HL-60/S4 treated with phorbol 12-myristate 13-acetate at 8.2 ng/mL for 4 days and 3 days (cell line): ENCODE measurements at regions not wholly inside any gene's neighbourhood (a gene's known extent, or its start where the extent isn't known, plus 50 kb on each side); places are given as distances from the start of the nearest gene placed in this dataset.
"Not testable (repeated sequence)": the region's sequence is repeated elsewhere in the genome, so short reads cannot be mapped to it uniquely, and the experiment has no call there.

Experiments
- in situ Hi-C: fragments of 300-500 bp; cut with MboI; formaldehyde crosslinking; loops from 2 replicates; pipeline ENCODE4 v1.15.0; 2022; ENCODE audit warnings: low sequenced_read_pairs

DNA sequence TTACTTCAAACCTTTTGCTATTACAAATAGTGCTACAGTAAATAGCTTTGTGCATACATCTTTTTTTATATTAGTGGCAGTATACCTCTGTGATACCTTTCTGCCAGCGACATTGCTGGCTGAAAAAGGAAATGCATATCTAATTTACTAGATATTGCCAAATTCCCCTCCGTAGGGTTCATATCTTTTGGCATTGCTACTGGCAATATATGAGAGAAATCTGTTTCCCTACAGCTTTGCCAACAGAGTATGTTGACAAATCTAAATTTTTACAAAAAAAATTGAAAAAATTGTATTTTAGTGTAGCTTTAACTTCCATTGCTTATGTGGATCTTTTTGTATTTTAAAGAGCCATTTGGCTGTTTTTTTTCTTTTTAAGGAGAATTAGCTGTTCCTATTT lies 426.7 kb downstream of the TRIB2 start:
- in situ Hi-C loops: no loop called here

DNA sequence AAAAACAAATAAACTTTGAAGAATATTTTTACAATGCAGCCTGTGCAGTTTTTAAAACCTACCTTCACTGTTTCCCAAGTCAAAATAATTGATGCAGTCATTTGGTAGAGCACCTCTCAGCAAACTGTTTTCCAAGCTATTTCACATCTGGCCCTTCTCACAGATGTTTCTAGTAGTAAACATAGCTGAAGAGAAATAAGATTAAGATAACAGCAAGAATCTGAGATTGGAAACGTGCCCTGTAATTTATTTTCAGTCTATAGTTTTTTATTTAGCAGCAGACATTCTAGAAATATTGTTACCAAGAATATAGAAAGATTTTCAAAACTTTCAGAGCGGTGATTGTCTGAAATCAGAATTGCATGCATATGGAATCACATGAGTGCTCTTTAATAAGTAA lies 440.2 kb downstream of the TRIB2 start:
- in situ Hi-C loops: no loop called here

DNA sequence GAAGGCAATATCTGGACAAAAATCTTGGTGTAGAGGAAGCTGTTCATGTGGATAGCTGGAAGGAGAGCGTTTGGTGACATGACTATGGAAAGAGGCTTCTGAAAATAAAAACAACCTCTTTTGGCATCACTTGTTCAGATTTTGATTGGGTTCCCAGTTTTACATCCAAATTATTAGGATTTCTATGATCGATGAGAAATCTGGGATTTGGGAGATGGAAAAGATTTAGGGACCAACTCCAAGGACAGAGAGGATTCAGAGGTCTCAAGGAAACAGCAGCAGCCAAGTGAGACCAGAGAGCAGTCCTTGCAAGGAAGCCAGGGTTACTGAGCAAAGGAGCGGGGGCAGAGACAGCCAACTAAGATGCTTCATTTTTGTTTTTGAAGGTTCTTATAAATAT lies 441.7 kb downstream of the TRIB2 start:
- in situ Hi-C loops: no loop called here

DNA sequence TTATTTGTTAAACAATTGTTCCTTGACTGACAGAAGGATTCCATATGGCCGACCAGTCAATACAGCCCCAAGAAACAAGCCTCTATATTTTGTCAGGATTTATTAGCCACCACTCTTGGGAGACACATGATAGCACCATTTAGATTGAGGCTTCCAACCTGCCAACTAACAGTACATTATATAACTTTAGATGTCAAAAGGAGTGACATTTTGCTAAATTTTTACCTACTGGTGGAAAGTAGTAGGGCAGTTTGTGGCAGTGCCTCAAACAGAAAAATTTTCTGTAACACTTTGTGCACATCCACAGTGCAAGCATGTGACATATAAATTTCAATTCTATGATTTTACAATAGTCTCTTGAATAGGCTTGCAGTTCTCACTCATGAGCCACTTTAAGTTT lies 464.0 kb downstream of the TRIB2 start:
- in situ Hi-C loops: no loop called here

DNA sequence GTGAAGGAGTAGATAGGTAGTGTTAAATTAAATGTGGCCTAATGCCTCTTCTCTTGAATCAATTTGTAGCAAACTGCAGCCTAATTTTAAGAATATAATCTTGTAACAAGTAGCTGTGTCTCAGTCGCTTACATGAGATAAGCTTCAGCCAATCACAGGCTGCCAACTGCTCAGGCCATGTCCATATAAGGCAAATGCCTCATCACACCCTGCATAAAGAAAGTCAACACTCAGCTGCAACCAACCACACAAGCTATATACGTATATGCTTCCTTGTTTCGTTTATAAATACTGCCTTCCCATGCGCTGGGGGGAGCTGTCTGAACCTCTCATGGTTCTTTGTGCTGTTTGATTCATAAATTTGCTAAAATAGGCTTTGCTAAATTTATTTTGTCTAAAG lies 476.3 kb downstream of the TRIB2 start:
- in situ Hi-C loops: no loop called here

DNA sequence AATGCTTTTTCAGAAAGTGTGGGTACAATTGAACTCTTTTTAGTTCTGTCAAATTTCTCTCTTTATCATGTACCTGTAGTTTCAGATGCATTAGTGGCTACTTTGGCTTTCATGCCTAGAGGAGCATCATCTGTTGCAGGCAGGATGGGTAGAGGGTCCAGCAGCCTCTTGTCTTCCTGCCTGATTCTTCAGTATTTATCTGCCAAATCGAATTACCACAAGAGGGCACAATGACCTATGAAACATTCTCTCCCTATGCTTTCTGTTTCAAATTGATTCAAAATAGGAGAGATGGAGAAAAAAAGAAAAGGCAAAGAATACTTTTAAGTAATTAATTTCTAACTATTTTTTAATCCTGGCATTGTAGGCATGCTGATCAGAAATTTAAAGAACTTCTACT lies 477.2 kb downstream of the TRIB2 start:
- in situ Hi-C loops: no loop called here

DNA sequence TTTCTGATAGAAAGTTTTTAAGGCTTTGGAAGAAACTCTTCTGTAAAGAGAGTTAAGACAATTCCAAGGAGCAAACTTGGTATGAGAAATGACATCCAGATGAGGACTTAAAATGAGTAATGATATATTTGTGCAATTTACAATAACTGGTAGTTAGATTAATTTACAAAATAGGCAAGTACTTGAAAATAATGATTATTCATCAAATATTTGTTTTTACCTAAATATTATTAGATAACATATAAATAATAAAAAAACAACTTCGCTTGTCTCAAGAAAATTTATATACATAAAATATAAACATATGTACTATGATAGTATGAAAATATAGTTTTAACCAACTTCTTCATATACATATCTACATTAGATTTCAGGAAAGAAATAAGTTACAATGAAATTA lies 478.5 kb downstream of the TRIB2 start:
- in situ Hi-C loops: no loop called here

DNA sequence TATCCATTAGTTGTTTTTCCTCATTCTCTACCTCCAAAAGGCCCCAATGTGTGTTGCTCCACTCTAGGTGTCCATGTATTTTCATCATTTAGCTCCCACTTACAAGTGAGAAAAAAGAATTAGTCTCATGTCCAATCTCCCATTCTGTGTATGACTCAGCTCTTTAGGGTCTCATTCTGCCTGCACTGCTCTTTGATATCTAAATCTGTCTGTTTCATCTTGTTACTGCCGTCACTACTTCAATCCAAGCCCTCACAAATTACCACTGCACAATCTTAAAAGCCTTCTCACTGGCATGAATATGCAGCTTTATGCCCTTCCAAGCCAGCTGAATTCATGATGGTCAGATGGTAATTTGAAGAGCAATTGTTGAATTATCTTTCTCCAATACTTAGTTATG lies 480.5 kb downstream of the TRIB2 start:
- in situ Hi-C loops: no loop called here

DNA sequence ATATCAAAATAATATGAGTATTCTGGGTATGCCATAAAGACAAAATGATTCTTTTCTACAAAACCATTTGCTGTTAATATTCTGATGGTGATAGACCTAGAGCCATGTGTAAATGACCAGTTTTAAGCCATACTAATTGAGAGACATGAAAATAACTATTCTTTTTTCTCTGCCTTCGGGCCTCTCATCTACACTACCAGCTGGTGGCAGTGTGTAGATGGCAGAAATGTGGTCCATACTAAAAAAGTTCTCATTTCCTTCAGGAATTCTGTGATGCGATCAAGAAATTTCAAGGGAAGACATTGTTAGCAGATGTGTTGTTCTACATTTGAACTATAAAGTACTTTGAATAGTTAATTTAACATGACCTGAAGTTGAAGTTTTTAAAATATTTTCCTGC lies 485.2 kb downstream of the TRIB2 start:
- in situ Hi-C loops: no loop called here

DNA sequence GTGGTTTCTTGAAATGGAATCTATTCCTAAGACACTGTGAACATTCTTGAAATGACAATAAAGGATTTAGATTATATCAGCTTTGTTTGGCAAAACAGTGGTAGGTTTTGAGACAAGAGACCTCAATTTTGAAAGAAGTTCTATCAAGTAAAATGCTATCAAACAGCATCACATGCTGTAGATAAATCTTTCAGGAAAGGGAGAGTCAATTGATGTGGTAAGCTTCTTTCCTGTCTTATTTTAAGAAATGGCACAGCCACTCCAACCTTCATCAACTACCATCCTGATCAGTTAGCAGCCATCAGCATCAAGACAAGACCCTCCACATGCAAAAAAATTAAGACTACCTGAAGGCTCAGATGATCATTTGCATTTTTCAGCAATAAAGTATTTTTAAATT lies 495.4 kb downstream of the TRIB2 start:
- in situ Hi-C loops: no loop called here

DNA sequence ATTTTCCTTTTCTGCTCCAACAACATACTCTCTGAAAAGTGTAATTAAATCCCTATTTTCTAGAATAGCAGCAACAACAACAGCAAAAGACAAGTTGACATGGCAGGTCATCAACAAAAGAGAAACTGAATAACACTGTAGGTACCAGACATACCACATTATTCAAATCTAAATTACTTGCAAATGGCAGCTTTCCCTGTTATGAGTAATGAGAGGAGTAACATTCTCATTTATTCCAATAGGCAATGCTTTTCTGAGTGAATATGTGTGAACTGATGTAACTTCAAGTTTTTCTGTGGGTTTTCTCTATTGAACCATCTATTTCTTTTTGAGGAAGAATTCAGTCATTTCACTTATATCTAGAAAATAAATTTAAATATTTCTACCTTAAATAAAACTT lies 501.5 kb downstream of the TRIB2 start:
- in situ Hi-C loops: no loop called here

DNA sequence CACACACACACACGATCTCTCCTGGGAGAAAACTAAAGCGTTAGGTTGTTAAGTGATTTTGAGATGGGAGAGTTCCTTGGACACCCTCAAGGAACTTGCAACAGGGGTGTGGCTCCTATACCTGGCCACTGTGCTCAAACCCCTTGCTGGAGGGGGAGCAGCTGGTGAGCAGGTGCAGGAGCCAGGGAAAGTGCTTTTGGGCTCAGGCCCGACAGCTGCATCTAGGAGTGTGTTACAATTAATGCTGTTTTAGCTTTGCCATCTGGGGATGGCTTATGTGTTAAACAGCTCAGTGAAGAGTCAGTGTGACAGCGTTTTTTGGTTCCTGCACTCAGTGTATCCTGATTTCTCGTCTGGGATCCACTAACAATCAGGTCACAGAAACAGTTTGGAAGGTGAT lies 510.8 kb downstream of the TRIB2 start:
- in situ Hi-C loops: no loop called here

DNA sequence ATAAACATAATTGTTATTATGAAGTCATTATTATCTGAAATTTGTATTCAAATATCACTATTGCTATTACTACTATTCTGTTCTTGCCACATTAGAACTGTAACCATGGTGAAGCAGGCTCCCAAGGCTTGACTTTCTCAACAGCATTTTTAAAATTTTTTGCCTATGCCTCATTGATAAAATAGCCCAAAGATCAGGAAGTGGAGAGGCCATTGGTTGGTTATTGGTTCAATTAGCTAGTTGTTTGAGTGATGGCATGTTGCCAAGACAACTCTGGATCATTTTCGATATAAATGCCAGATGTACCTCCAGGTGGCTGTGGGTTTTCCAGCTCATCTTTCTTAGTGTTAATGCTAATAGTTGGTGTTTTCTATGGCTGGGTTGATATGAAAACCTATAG lies 513.5 kb downstream of the TRIB2 start:
- in situ Hi-C loops: no loop called here

DNA sequence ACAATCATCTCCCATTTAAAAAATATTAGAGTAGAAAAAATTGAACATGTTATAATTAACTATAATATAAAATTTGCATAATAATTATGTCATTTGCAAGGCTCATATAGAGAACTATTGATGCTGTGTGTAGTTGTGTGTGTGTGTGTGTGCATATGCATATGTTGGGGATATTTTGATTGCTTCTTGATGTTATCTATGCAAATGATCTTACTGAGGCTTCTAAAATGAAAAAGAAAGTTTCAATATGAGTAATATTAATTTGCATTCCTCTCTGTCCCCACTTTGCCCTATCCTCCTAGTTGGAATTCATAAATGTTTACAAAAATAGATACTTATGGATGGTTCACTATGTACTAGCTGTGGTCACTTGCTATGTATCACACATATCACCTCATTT lies 523.3 kb downstream of the TRIB2 start:
- in situ Hi-C loops: no loop called here

DNA sequence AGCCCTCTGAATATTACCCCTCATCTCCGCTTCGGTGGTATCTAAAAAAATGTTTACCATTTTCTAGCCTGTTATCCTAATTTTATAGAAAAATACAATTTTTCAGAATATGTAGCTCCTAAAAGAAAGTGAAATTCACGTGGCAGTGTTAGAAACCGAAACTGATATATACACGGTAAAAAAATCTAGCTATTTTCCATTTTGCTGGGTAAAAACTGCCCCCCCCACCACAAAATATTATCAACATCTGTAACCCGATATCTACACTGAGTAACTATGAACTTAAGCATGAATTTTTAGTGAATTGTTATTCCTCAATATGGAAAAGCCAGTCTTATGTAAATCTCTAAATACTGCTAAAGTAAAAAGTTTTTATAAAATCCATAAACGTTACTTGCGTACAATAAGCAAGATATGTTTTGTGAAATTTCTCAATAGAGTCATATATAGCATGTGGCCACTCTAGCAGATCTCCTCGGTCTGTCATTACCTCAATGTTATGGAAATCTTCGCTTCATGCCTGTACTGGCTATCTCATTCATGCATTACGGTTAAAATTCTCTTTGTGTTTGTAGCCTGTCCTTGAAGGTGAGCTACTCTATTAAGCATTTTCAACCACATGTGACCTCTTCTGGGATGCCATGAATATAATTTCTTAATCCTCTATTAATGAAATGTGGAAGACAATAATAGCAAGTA lies 524.2 kb downstream of the TRIB2 start:
- in situ Hi-C loops: no loop called here

DNA sequence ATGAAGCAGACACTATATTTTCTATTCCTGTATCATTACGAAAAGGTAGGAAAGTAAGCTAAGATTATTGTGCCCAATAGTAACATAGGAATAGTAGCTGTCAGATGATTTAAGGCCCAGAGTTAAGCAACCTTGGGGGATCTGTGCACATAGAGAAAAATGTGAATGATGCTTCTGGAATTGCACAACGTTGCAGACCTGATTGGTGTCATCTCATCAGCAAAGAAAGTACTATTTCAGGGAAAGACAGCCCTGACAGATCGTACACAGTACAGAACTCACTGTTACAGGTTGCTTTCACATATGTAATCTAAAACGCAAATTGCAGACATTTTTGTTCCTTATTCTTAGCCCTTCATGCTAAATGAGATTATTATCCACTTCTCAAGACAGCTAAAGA lies 535.9 kb downstream of the TRIB2 start:
- in situ Hi-C loops: no loop called here

DNA sequence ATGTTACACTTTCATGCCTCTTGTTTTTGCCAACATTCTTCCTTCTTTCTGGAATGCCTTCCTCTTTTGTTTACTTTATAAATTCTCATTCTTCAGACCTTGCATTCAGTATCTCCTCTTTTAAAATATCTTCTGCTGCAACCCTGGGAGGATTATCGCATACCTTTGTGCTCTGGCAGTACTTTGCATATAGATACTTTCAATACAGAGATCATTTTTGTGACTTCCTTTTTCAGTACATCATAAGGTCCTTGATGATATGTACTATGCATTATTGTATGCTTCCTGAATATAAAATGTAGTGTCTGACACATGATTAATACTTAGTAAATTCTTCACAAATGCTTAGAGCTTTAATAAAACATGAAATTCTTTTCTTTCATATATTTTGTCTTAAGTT lies 538.7 kb downstream of the TRIB2 start:
- in situ Hi-C loops: no loop called here

DNA sequence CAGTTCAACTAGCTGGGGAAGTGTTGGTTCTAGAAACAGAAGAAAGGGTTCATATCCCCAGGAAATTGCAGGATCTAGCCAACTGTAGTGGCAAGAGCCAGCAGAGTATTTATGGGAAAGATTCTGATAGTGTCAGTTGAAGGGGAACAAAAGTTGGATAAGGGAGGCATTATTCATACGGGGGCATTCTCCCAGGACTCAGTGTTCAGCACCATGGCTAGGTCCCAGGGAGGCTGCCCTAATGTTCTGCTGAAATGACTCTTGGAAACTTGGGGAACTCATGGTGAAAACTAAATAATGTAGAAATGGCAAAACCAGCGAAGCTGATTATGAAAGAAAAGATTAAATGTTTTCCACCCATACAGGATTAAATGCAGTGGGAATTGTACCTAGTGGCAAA lies 543.7 kb downstream of the TRIB2 start:
- in situ Hi-C loops: no loop called here

DNA sequence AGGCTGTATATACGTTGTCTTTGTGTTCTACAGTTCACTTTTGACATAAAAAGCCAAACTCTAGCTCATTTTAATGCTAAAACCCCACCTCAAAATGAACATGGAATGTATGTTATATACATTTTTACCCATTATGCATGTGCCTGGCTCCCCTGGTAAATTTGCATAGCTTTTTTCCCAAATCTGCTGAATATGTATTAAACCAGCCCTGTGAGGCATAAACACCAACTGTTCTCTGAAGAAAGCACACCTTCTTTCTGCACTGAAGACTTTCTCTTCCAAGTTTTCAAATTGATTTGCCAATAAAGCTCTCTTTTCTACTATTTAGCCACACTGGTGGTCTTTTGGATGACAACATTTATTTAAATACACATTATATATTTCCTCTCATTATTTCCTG lies 549.4 kb downstream of the TRIB2 start:
- in situ Hi-C loops: no loop called here

DNA sequence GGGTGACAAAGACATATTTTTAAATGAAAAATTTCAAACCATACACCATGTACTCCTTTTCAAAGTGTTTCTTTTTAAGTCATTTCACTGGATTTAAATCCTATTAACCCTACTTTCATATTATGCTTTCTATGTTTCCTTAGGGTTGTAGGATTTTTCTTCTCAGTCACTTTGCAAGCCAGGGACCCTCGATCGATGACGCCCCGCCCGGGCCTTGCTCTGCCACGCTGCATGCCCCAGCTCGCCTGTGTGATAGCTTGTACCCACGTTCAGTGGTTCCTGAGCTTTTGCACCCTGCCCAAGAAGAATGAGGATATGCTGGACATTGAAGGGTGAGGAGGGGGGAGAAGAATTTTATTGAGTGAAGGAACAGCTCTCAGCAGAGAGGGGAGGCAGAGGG lies 568.0 kb downstream of the TRIB2 start:
- in situ Hi-C loops: no loop called here

DNA sequence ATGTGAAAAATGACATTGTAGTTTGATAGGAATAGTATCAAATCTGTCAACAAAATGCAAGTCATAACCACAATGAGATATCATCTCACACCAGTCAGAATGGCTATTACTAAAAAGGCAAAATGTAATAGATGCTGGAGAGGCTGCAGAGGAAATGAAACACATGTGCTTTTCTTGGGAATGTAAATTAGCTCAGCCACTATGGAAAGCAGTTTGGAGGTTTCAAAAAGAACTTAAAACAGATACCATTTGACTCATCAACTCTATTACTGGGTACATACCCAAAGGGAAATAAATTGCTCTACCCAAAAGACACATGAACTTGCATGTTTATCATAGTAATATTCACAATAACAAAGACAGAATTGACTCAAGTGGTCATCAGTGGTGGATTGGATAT lies 572.6 kb downstream of the TRIB2 start:
- in situ Hi-C loops: no loop called here

DNA sequence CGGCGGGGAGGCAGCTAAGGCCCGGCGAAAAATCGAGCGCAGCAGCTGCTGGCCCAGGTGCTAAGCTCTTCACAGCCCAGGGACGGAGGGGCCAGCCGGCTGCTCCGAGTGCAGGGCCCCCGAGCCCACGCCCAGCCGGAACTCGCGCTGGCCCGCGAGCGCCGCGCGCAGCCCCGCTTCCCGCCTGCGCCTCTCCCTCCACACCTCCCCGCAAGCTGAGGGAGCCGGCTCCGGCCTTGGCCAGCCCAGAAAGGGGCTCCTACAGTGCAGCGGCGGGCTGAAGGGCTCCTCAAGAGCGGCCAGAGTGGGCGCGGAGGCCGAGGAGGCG lies 591.7 kb downstream of the TRIB2 start:
- in situ Hi-C loops: not testable (repeated sequence)

DNA sequence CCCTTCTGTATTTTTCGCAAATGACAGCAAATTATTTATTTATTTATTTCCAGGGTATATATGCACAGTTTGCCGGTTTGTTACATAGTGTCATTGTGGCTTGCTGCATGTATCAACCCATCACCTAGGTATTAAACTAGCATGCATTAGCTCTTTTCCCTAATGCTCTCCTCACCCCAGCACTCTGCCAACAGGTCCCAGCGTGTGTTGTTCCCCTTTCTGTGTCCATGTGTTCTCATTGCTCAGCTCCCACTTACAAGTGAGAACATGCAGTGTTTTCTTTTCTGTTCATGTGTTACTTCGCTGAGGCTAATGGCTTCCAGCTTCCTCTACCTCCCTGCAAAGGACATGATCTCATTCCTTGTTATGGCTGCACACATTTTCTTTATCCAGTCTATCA lies 592.3 kb downstream of the TRIB2 start:
- in situ Hi-C loops: no loop called here

DNA sequence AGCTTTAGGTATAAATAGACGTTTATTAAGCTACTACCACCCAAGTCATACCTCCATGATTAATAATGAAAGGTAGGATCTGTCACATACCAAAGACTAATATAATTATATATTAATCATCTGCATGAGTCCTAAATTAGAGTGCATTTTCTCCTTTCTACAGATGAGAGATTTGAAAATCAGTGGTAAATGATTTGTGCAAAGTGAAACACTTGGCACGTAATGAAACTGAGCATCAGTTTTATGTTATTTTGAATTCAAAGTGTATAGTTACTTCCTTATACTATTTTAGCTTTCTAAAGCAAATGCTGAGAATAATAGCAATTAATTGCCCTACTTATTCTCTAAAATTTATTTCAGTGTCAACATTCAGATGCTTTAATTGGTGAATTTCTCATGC lies 615.3 kb downstream of the TRIB2 start:
- in situ Hi-C loops: no loop called here
